Thyroid gland (tissue), 4 donors: ENCODE measurements at regions not wholly inside any gene's neighbourhood (a gene's known extent, or its start where the extent isn't known, plus 50 kb on each side); places are given as distances from the start of the nearest gene placed in this dataset.

Experiments used
- POLR2A ChIP-seq, 2 donors: fragments of 450-650 bp; IDR thresholded peaks; one replicate each; pipeline ENCODE4 v1.6.1; 2017; ENCODE audit warnings: antibody characterized with exemption in 2 of 2, mild to moderate bottlenecking in 2 of 2, moderate library complexity in 1 of 2
- TF ChIP-seq, protein P1 (sequence below), 6 experiments: fragments of 200-600 bp in 3 of 6; fragments of 450-650 bp in 3 of 6; sonication (generic) in 3 of 6; IDR thresholded peaks; one replicate each; pipeline ENCODE4 v1.5.1; 2016 to 2019; ENCODE audit warnings: antibody characterized with exemption in 6 of 6, mild to moderate bottlenecking in 2 of 6, inconsistent platforms in 1 of 6, moderate library complexity in 1 of 6

DNA sequence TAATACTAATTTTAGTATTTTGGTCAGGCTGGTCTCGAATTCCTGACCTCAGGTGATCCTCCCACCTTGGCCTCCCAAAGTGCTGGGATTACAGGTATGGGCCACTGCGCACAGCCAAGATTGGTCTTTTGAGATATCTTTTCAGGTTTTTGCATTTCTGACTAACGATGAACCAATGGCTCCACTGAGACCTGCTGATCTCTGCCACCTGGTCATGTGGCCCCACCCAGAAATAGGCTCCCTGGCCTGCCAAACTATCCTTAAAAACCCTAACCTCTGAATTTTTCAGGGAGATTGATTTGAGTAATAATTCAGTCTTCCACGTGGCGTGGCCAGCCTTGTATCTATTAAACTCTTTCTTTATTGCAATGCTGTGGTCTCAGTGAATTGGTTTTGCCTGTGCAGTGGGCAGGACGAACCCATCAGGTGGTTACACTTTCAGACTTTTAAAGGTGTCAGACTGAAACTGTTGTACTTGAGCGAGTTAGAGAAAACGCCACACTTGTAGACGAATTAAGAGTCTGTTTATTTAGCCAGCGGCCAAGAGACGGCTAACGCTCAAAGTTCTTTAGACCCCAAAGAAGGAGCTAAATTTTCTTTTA, 85.8 kb upstream of the MSH6 start:
- no peak for TF ChIP-seq POLR2A (IDR thresholded peaks at IDR 0.05)
- TF ChIP-seq, protein P1, sequence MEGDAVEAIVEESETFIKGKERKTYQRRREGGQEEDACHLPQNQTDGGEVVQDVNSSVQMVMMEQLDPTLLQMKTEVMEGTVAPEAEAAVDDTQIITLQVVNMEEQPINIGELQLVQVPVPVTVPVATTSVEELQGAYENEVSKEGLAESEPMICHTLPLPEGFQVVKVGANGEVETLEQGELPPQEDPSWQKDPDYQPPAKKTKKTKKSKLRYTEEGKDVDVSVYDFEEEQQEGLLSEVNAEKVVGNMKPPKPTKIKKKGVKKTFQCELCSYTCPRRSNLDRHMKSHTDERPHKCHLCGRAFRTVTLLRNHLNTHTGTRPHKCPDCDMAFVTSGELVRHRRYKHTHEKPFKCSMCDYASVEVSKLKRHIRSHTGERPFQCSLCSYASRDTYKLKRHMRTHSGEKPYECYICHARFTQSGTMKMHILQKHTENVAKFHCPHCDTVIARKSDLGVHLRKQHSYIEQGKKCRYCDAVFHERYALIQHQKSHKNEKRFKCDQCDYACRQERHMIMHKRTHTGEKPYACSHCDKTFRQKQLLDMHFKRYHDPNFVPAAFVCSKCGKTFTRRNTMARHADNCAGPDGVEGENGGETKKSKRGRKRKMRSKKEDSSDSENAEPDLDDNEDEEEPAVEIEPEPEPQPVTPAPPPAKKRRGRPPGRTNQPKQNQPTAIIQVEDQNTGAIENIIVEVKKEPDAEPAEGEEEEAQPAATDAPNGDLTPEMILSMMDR (IDR thresholded peaks at IDR 0.05), result no peak
